ENCODE measurements at regions not wholly inside any gene's neighbourhood (a gene's known extent, or its start where the extent isn't known, plus 50 kb on each side); places are given as distances from the start of the nearest gene placed in this dataset.

DNA sequence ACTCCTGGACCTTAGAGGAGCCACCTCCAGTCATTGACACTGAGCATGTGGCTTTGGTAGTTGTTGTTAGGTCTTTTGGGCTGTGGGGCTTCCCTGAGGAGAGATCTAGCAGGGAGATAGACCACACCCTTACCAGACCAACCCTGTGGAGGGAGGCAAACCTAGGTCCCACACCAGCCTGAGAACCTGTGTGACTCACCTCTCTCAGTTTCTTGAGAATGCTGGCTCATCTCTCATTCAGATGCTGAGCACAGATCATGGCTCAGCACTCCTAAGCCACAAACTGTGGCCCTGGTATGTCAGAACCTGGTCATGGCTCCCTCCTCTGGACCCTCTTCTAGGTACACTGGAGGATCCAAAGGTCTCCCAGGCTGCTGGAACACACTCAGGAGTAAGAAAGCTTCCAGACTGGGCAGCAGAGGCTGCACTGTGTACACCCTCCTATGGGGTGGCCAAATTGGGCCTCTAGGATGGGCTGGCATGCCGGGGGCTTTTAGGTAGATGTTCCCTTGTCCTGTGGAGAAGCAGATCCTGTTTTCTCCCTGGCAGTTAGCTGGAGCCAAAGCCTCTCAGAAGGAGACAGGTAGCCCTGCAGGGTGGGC, 1294.5 kb downstream of the KHDRBS2 start:
- Histone ChIP-seq H3K18ac (ENCODE audit: low read depth, low read length) (no peak overlapping the region), H3K4me1 (ENCODE audit: control insufficient read depth, insufficient read depth, low read length) (no peaks in the 10 kb centered on the region), H3K23ac (ENCODE audit: low read depth, low read length) (no peak overlapping the region), H4K91ac (ENCODE audit: insufficient read depth, low read depth, low read length) (no peak overlapping the region), H2BK120ac (ENCODE audit: low read depth, low read length) (no peak overlapping the region), H2AK5ac (ENCODE audit: low read depth, low read length) (no peak overlapping the region), H3K9me1 (ENCODE audit: insufficient read depth, low read length) (no peaks in the 10 kb centered on the region), H2BK15ac (ENCODE audit: low read depth, low read length) (no peak overlapping the region), H3K56ac (ENCODE audit: extremely low read depth, insufficient read depth, low read length) (no peak overlapping the region), H2BK5ac (ENCODE audit: low read depth, low read length, poor library complexity, severe bottlenecking) (no peak overlapping the region), H3K4me3 (ENCODE audit: insufficient read depth, low read depth, low read length) (no peak overlapping the region), H4K5ac (ENCODE audit: low read depth, low read length) (no peak overlapping the region), H3K9me3 (ENCODE audit: control insufficient read depth, insufficient read depth, low read length) (peaks cover 3% of the 10 kb centered on the region; the same call in 1 of the 2 replicates), H3K14ac (replicated peaks; ENCODE audit: low read depth, low read length) (no peak overlapping the region), H4K8ac (ENCODE audit: low read depth in 2 of 2, low read length in 2 of 2) (no peak overlapping the region), H4K20me1 (ENCODE audit: insufficient read depth, low read length) (no peaks in the 10 kb centered on the region), H3K9ac (ENCODE audit: low read depth, low read length) (no peak overlapping the region), H3K36me3 (ENCODE audit: control insufficient read depth, insufficient read depth, low read length) (no peaks in the 10 kb centered on the region), H2AFZ (replicated peaks; ENCODE audit: low read length, poor library complexity) (no peak overlapping the region), H3K4ac (ENCODE audit: low read depth, low read length) (no peak overlapping the region), H2BK20ac (ENCODE audit: low read depth, low read length) (no peak overlapping the region), H3K27me3 (ENCODE audit: control insufficient read depth, insufficient read depth, low read length) (no peaks in the 10 kb centered on the region), H3K79me1 (ENCODE audit: low read depth in 1 of 2, low read length in 2 of 2) (no peaks in the 10 kb centered on the region), H3K27ac (ENCODE audit: insufficient read depth, low read length) (no peak overlapping the region), H2AK9ac (replicated peaks; ENCODE audit: low read depth, low read length, poor library complexity) (no peak overlapping the region), H3K4me2 (ENCODE audit: low read depth, low read length) (no peak overlapping the region)
- TF ChIP-seq NFE2L2 (IDR thresholded peaks at IDR 0.05; ENCODE audit: low read depth, low read length) (no peak), CEBPB (IDR thresholded peaks at IDR 0.05; ENCODE audit: low read depth, low read length) (no peak), BHLHE40 (IDR thresholded peaks at IDR 0.05; ENCODE audit: low read depth, low read length) (no peak), POLR2A (IDR thresholded peaks at IDR 0.05; ENCODE audit: low read depth, low read length) (no peak), RCOR1 (IDR thresholded peaks at IDR 0.05; ENCODE audit: insufficient replicate concordance, low read length) (no peak), MAFK (IDR thresholded peaks at IDR 0.05; ENCODE audit: low read depth, low read length) (no peak), SMC3 (IDR thresholded peaks at IDR 0.05; ENCODE audit: low read depth, low read length) (no peak), FOS (IDR thresholded peaks at IDR 0.05; ENCODE audit: low read depth, low read length) (no peak), RFX5 (IDR thresholded peaks at IDR 0.05; ENCODE audit: low read depth, low read length) (no peak)
- TF ChIP-seq, protein P1, sequence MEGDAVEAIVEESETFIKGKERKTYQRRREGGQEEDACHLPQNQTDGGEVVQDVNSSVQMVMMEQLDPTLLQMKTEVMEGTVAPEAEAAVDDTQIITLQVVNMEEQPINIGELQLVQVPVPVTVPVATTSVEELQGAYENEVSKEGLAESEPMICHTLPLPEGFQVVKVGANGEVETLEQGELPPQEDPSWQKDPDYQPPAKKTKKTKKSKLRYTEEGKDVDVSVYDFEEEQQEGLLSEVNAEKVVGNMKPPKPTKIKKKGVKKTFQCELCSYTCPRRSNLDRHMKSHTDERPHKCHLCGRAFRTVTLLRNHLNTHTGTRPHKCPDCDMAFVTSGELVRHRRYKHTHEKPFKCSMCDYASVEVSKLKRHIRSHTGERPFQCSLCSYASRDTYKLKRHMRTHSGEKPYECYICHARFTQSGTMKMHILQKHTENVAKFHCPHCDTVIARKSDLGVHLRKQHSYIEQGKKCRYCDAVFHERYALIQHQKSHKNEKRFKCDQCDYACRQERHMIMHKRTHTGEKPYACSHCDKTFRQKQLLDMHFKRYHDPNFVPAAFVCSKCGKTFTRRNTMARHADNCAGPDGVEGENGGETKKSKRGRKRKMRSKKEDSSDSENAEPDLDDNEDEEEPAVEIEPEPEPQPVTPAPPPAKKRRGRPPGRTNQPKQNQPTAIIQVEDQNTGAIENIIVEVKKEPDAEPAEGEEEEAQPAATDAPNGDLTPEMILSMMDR (conservative IDR thresholded peaks at IDR 0.05; ENCODE audit: low read depth, low read length): no peak
- TF ChIP-seq, protein P2, sequence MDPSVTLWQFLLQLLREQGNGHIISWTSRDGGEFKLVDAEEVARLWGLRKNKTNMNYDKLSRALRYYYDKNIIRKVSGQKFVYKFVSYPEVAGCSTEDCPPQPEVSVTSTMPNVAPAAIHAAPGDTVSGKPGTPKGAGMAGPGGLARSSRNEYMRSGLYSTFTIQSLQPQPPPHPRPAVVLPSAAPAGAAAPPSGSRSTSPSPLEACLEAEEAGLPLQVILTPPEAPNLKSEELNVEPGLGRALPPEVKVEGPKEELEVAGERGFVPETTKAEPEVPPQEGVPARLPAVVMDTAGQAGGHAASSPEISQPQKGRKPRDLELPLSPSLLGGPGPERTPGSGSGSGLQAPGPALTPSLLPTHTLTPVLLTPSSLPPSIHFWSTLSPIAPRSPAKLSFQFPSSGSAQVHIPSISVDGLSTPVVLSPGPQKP (IDR thresholded peaks at IDR 0.05; ENCODE audit: borderline replicate concordance, low read depth, low read length): no peak
- dilution Hi-C loops (cut with HindIII; ENCODE audit: low sequenced_read_pairs, unreplicated experiment) (no loop called here), in situ Hi-C loops (cut with MboI; ENCODE audit: low sequenced_read_pairs) (no loop called here), intact Hi-C loops (cut with micrococcal nuclease) (no loop called here)
- ChIA-PET CTCF (no interaction called here), POLR2A (ENCODE audit: unreplicated experiment) (no interaction called here)
- WGBS, 2 experiments (ENCODE audit: extremely low coverage in 2 of 2, insufficient read length in 1 of 2): 17% methylated on average over 1 of the region's 1 CpG; no CpG with 5 or more reads in 1 of the 2 experiments
- no peak for DNase-seq
- no peak for ATAC-seq (ENCODE audit: low read depth)
- BruUV-seq (replicated peaks): no TSS peak

Measured in IMR-90 (cell line).